HT1080 (cell line): ENCODE measurements at regions not wholly inside any gene's neighbourhood (a gene's known extent, or its start where the extent isn't known, plus 50 kb on each side); places are given as distances from the start of the nearest gene placed in this dataset.

Experiments
- DNase-seq: peaks from one replicate; pipeline ENCODE4 v3.0.0-alpha.2; 2015; ENCODE audit warnings: low read depth

DNA sequence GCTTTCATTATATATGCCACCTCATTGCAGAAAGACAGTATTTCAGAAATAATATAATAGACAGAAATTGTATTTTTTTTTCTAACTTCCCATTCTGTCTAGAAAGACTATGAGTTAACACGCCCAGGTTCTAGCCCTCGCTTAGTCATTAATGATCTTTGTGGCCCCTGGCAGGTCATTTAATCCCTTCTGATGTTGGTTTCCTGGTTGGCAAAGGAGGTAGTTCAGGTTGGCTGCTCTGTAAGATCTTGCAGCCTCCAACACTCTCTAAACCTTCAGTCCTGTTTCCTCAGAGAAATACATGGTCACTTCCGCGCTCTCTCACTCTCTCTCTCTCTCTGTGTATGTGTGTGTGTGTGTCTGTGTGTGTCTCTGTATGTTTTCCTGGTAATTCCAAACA, 156.3 kb upstream of the NOCT start:
- peak; percentile 11 for DNase-seq

DNA sequence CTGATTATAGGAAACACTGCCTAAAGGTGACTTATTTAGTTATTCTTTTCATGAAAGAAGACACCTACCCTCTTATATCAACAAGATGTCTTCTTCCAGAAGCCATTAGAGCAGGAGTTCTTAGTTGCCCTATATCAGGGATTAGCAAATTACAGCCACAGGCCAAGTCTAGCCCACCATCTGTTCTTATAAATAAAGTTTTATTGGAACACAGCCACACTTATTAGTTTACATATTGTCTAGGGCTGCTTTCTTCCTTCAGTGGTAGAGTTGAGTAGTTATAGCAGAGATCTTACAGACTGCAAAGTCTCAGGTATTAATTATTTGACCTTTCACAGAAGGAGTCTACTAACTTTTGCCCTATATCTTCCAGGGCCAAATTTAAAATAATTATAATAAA, 157.2 kb upstream of the NOCT start:
- DNase-seq, result no peak

DNA sequence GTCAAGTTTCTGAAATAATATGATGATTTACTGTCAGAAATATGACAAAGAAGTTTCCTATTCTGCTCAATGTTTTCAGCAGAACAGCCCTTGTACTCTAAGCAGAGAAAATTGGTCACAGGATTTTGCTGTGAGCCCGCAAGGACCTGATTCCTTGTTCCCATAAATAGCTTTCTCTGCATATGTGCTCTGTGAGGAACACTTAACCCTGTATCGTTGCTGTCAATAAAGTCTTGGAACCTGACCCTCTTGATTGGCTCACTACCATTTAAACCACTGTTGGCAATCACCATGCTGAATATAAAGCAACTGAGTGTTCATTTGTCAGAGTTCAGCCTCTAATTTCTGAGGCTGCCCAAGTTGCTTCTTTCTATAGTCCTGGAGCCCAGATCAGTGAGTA, 158.2 kb upstream of the NOCT start:
- no peak for DNase-seq

DNA sequence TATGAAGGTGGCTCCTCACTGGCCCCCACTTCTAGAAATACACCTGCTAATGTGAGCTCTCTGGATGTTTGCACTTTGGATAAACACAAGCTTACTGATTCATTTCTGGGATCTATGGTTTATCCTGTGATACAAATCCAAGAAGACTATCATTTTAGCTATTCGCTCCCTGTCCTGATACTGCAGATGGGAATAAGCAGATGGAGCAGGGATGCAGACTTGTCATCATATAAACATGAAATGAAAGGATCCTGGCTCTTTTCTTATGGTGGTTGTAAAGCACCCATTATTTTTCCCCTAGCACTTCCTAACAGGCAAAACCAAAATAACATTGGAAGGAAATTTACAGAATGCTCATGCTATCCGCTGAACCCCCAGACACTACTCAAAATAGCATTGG, 162.9 kb upstream of the NOCT start:
- no peak for DNase-seq

DNA sequence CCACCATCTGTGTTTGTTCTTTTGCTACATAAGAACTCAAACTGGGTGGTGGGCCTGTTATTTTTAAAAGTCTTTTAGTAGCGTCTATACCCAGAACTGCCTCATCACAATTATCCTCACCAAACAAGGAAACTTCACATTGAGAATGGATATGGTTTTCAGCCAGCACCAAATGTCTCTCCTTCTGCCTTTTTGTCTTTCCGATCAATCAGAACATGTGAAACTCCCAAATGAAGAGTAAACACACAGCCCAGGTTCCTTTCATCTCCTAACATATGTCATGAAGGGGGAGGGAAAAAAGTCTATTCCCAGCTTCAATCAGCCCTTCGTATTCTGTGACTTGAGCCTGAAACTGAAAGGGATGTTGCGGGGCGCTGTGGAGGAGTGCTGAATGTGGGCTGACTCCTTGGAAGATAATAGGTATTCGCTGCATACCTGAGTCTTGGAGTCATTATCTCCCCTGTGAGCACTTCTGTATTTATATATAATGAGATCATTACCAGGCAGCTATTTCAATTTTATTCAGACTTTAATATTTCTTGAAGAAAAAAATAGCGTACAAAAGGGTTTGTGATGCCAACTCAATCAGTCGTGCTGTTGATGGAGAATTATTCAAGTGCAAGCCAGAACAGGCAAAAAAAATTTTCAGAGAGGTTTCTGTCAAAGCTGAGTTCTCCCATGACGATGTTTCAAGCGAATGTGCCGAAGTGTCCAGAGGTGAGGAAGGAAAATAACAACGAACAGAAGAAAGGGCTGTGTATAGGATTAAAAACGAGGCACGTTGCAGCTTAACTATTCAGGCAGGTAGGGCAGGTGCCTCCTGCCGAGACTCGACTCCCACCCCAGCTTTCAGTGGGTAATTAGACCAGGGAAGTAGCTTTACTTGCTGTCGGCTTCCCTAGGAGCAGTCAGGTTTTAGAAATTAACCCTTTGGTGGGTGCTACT, 163.9 kb upstream of the NOCT start:
- no peak for DNase-seq

DNA sequence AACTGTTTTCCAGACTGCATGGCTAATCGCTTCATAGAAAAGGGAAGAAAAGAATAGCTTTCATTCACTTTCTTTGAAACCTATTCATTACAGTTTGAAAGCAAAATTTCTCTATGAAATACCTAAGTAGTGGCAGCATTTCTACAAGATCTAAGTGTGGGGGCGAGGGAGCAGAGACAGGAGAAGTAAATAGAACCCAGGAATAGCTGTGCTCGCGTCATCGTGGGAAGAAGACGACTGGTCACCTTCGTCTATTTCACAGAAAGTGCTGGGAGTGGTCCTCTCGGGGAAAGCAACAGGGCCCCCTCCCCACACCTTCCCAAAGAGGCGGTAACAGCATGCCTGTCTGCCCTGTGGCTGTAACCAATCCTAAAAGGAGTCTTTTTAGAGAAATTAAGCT, 169.9 kb upstream of the NOCT start:
- DNase-seq, result no peak

DNA sequence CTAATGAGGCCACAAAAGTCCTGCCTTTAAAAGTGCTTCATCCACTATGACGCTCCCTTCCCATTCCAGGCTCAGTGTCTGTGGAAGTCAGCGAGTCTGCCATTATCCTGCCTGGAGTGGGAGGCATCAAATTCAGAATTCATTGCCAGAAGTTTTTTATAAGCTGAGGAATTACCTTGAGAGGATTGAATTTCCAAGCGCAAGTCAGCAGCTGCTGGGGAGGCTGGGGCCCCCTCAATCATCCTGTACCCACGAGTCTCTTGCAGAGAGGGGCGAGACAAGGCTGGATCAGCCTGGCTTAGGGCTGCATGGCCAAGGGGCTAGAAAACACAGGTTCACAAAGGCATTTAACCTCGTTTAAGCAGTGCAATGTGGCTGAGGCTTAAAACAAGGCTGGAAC, 170.5 kb upstream of the NOCT start:
- DNase-seq, result no peak

DNA sequence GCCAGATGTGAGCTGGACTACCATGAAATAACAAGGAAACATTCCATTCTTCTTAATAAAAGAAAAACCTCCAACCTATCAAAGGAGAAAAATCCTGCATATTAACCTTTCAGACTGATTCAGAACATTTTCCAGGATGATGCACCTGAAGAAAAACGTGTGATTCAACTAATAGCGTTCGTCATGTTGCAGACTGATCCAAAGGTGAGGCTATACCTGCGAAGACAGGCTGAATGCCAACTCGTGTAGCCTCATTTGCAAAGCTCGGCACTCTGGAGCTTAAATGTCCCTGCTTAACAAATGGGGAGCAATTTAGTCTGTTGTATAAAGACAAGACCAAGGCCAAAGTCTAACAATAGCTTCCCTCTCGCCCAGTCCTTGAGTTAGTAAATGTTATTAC, 172.0 kb upstream of the NOCT start:
- DNase-seq, result no peak

DNA sequence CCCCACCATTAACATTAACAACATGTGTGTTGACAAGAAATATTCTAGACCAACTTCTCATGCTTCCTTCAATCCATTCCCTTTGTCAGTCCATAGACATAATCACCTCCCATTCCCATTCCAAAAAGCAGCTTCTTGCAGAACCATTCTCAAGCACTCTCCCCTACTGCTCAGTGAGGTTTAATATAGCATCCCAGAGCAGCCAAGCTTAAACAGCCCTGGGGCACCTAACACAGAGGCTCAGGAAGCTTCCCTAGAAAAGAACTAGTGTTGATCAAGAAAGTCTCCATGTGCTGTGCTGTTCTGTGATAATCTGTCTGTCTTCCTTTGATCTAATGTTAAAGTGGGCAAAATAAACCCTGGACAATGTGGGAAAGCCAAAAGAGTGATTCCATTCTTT, 174.2 kb upstream of the NOCT start:
- DNase-seq, result no peak

DNA sequence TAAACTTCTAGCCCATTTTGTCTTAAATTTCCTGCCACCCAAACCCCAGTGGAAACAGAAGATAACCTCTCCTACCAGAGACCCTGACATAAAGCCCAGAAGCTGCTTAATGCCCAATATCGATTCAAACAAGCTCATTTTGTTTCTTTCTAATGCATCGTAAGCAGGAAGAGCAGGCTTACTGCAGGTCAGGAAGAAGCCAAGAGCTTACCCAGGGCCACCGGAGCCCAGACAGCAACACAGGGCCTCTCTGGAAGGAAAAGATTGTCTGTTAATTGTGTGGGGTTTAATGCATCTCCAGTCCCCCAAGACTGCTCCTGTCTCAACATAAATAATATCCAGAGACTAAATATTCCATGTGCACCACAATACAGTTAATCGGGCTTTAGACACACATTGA, 177.3 kb upstream of the NOCT start:
- DNase-seq, result no peak

DNA sequence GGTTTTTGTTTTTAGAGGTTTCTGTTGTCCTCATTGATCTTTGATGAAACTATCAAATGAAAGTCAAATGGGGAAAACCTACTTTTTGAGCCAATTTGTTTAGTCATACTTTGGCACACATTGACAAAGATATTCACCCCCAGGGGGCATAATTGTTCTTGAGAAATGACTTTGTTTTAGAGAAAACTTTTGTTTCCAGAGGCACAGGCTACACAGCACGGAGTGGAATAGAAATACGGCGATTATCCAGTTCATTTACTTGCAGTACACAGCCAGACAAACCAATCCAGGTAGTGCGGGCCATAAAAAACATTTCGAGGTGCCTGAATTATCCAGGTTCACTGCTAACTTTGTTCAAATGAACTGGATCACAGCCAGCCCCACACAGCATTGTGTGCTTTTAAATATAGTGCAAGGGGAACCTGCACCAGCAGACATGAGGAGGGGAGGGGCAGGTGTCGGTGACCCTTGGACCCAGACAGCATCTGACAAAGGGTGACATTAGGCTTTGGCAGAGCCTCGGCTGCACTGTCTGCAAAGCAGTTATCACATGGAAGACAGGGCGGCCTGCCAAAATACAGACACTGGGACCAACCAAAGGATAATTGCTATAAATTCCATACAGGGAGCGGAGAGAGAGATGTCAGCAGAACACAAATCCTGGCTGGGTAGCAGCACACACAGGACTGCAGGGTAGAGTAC, 179.6 kb upstream of the NOCT start:
- DNase-seq, result peak; percentile 3

DNA sequence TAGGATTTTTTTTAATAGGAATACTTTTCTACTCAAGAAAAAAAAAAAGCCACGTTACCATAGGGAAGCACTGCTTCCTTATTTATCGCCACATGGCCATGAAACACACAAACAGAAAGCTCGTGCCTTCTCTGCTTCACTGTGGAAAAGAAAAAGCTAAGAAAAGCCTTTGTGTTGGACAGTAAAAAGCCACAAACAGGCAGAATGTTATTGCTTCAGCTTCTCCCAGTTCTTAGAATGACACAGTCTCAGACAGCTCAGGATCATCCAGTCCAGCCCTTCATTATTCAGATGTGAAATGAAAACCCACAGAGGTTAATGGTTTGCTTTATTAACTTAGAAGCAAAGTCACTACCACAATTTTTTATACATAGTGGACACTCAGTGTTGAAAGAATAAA, 181.6 kb upstream of the NOCT start:
- no peak for DNase-seq

DNA sequence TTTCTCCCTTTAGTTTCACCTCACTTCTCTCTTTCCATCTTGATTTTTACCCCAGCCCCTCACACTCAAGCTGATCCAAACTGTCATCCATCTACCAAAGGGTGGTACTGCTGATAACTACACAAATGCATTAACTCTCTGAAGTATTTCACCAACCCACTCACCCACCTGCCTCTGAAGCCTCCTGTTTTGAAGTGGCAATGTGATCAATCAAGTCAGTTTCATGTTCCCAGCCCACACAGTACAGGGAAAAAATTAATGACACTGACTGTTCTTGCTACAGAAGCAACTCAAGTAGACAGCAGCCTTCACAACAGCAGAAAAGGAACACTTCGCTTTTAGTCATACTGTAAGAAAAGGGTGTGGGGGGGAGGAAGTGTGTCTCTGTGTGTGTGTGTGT, 183.0 kb upstream of the NOCT start:
- no peak for DNase-seq

DNA sequence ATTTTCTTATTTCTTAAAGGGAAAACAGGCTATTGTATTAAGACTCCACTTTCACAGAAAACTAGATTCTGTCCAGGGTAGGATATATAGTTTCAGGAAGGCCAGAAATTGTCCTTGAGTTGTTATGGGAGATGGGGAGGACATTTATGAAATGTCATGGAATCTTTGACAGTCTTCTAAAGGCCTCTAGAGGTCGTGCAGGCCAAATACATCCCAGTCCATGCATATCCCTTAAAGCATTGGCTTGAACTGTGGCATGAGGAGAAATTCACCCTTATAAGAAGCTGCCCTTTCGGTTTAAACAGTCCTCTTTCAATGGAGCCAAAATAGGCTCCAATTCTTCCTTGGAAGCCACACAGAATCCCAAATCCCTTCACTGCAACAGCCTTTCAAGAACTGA, 183.6 kb upstream of the NOCT start:
- peak; percentile 6 for DNase-seq

DNA sequence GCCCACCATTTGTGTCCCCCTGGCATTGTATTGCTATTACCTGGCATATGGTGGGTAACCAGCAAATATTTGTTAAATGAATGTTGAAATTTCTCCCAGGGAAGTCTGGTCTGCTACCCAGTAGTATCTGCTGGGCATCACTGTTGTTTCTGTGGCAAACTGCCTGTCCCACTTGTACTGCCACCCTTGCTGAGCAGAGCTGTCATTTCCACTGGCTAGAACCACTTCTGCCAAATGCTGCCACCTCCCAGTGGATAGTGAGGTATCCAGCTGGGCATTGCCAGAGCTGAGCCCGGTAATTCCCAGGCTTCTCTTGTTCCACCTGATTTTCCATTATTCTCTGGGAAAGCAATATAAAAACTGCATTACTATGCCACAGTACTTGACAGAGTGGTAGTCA, 186.7 kb upstream of the NOCT start:
- DNase-seq, result no peak

DNA sequence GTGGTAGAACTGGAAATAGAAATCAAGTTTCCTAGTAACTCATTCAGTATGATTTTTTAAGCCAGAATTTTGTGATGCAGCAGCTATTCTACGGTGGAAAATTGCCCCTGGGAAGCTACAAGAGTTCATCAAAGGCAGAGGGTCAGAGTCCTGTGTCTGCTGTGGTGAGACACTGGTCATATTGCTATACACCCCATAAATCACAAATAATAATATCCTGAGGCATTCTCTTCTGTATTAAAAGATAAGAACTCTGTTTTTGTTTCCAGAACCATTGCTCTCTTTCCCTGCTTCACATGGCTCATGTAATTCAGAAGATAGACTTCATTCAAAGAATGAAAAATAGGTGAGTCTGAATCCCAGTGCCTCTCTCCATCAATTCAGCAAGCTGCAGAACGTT, 188.8 kb upstream of the NOCT start:
- no peak for DNase-seq

DNA sequence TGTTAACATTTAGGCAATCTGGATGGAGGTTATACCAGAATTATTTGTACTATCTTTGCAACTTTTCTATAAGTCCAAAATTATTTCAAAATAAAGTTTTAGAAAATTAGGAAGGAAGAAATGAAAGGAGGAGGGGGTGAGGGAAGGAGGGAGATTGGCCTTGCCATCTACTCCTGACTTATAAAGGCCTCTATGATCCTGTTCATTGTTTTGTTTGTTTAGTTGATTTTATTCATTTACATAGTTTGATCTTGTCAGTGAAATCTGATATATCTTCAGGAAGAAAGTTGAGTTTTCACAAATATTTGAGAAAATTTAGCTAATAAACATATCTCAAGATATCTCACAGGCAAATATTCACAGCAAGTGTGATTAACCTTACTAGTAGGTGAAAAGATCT, 189.3 kb upstream of the NOCT start:
- no peak for DNase-seq

DNA sequence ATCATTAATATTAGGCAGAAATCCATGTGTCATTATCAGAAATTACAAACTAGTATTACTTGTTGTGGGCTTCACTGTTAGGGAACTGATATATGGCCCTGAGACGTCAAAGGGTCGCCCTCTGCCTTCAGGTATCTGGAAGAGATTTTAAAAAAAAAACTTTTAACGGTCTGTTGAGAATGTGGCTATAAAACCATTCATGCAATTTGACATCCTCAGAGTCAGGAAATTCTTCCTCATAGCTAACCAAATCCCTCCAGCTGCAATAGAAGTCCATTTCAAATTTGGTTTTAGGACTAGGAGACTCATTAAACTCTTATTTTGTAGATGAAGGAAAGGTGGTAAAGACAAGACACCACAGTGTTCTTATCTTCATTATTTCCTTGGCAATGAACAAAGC, 194.2 kb upstream of the NOCT start:
- DNase-seq, result no peak

DNA sequence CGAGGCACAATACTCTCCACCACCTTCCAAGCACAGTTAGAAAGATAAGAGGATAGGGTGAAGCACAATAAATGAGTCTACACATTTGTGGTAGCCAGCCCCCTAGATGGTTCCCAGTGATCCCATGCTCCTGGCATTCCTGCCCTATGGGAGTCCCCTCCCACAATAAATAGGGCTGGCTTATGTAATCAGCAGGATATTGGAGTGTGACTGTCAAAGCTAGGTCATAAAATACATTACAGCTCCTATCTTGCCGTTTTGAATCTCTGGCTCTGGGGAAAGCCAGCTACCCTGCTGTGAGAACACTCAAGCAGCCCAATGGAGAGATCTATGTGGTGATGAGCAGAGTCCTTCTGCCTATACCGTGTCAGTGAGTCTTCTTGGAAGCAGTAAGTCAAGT, 198.7 kb upstream of the NOCT start:
- DNase-seq, result no peak

DNA sequence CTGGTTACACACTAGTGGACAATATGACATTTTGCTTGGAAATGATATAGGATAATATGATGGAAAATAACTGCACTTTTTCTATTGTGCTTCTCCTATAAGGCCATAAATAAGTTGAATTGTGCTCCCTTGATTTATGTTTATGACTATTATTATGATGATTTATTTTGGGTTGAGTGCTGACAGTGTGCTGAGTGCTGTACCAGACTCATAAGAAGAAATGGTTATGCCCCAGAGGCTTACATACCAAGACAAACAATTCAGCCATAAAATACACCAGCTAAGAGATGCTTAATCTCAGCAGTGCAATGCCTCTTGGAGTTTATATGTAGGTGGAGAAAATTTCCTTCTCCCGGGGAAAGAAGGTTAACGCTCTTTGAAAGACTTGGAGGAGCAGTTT, 199.8 kb upstream of the NOCT start:
- no peak for DNase-seq

DNA sequence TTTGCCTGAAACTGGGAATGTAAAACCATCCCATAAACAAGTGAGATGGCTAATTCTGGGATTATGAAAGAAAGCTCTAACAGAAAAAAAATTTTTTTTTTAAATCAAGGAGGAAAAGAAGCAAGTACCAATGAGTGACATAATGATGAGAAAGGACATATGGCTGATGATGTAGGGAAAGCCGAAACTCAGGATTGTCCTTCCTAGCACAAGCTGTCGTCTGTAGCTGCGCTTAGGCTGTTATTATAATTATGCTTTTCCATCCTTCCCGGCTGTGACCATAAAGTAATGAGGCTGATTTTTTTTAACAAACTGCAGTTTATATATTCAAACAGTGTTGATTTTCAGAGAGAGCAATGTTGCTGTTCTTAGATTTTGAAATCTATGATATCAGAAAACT, 209.8 kb upstream of the NOCT start:
- DNase-seq, result no peak

DNA sequence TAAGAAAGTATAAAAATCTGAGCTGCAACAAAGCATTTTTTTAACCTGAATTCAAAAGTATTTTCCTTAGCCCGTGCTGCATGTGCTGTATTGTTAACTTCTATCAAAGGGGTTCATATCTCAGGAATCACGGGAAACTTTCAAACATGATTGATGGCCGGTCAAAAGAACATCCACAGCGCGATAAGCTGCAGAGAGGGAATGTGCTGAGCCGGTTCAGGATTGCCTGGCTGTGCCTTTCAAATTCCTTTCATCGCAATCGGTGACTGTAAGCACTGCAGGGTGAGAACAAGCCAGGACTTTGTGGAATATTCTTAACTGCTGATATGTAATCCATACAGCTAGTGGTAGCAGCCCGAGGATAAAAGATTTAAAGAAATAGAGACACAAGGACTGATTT, 210.9 kb upstream of the NOCT start:
- DNase-seq, result no peak

DNA sequence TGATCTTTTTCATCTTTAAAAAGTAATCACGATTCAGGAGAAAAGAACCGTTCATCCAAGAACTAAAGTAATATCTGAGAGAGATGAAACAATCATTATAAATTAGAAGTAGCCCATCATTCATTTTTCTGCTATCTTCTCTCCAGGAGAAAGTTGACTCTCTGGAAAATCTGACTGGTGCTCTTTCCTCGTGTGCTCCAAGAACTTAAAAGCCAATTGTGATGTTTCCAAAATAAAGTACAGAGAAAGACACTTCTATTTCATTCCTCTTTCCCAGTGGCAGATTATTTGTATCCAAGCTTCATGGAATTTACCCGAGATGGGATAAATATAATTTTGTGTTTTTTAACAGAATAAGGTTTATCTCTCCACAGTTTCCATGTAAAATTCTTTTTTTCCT, 212.5 kb upstream of the NOCT start:
- no peak for DNase-seq
